Fibroblast of skin of scalp (primary cell): ENCODE measurements at regions not wholly inside any gene's neighbourhood (a gene's known extent, or its start where the extent isn't known, plus 50 kb on each side); places are given as distances from the start of the nearest gene placed in this dataset.
"Not testable (repeated sequence)": the region's sequence is repeated elsewhere in the genome, so short reads cannot be mapped to it uniquely, and the experiment has no call there.

Experiments
- DNase-seq: peaks from one replicate; pipeline ENCODE4 v3.0.0-alpha.2; 2013

GRCh38 chr2:189231719-189232323 lies 52.3 kb upstream of the COL5A2 start:
- no peak for DNase-seq

GRCh38 chr2:189232759-189233406 lies 53.3 kb upstream of the COL5A2 start:
- peak; percentile 27 for DNase-seq

GRCh38 chr2:189233527-189233926 lies 54.0 kb upstream of the COL5A2 start:
- DNase-seq: no peak

- peak; percentile 40 for DNase-seq
Observed at GRCh38 chr2:189234991-189235390, 55.4 kb upstream of the COL5A2 start.

- peak; percentile 77 for DNase-seq
Observed at GRCh38 chr2:189236066-189236465, 56.5 kb upstream of the COL5A2 start.

- DNase-seq: no peak
Observed at GRCh38 chr2:189238903-189239302, 59.3 kb upstream of the COL5A2 start.

GRCh38 chr2:189243843-189244242 lies 64.3 kb upstream of the COL5A2 start:
- not testable (repeated sequence) for DNase-seq

- DNase-seq: peak; percentile 17
Observed at GRCh38 chr2:189247276-189247675, 67.7 kb upstream of the COL5A2 start.

- no peak for DNase-seq
Observed at GRCh38 chr2:189248141-189248540, 68.6 kb upstream of the COL5A2 start.

- DNase-seq: peak; percentile 85
Observed at GRCh38 chr2:189249171-189249570, 69.6 kb upstream of the COL5A2 start.

- peak; percentile 50 for DNase-seq
Observed at GRCh38 chr2:189249901-189250300, 70.3 kb upstream of the COL5A2 start.

- DNase-seq: peak; percentile 68
Observed at GRCh38 chr2:189252991-189253675, 73.6 kb upstream of the COL5A2 start.

- DNase-seq: no peak
Observed at GRCh38 chr2:189253836-189254235, 74.3 kb upstream of the COL5A2 start.

- DNase-seq: peak; percentile 78
Observed at GRCh38 chr2:189254268-189254883, 74.8 kb upstream of the COL5A2 start.

- no peak for DNase-seq
Observed at GRCh38 chr2:189255711-189256110, 76.2 kb upstream of the COL5A2 start.

- no peak for DNase-seq
Observed at GRCh38 chr2:189258616-189259365, 79.2 kb upstream of the COL5A2 start.

GRCh38 chr2:189260361-189260814 lies 80.8 kb upstream of the COL5A2 start:
- no peak for DNase-seq

GRCh38 chr2:189261431-189261841 lies 81.9 kb upstream of the COL5A2 start:
- DNase-seq: peak; percentile 91

- no peak for DNase-seq
Observed at GRCh38 chr2:189261916-189262315, 82.4 kb upstream of the COL5A2 start.

GRCh38 chr2:189265696-189266320 lies 86.2 kb upstream of the COL5A2 start:
- DNase-seq: peak; percentile 47

- DNase-seq: peak; percentile 37
Observed at GRCh38 chr2:189267491-189267890, 87.9 kb upstream of the COL5A2 start.
